ENCODE measurements at regions not wholly inside any gene's neighbourhood (a gene's known extent, or its start where the extent isn't known, plus 50 kb on each side); places are given as distances from the start of the nearest gene placed in this dataset.
A peak's percentile ranks its signal among the peaks of the same experiment; 100 is the strongest.
"Not testable (repeated sequence)": the region's sequence is repeated elsewhere in the genome, so short reads cannot be mapped to it uniquely, and the experiment has no call there.

DNA sequence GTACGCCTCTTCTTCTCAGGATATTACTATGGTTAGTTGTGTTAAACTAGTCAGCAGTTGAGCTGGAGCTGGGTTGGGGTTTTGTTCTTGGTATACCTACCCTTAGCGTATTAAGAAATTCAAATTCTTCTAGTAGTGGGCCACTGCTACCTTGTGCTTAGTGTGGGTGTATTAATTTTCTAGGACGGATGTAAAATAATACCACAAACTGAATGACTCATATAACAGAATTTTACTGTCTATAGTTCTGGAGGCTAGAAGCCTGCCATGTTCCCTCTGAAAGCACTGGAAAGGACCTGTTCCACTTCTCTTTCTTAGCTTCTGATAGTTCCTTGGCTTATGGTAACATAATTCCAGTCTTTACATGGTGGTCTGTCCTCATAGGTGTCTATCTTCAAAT lies 1274.7 kb downstream of the ADGRL3 start:
- DNase-seq = no peak
- ATAC-seq = no peak
- intact Hi-C loops (cut with micrococcal nuclease) = no loop called here

DNA sequence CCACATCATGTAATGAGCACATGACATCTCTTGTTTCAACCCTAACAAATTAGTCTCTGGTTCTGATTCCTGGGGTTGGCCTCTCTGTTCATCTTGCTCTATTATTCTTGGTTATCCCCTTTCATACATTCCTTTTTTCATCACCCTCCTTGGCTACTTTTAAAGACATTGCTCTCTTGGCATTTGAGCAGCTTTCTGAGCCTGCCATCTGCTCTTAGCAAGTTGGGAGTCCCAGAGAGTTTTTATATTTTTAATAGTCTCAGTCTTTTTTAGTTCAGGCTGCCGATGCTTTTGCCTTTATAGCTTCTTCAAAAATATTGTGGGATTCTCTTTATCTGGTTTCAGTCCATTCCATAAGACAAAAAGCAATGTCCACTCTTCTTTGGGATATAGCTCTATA lies 1270.9 kb downstream of the ADGRL3 start:
- intact Hi-C loops (cut with micrococcal nuclease) = no loop called here
- no peak for DNase-seq
- no peak for ATAC-seq

- DNase-seq (no peak), ATAC-seq (no peak)
- intact Hi-C loops (cut with micrococcal nuclease) = no loop called here
These were observed 1270.4 kb downstream of the ADGRL3 start for GRCh38 chr4:62470421-62470983.

GRCh38 chr4:62470020-62470419 lies 1269.9 kb downstream of the ADGRL3 start:
- no peak for DNase-seq
- no peak for ATAC-seq
- intact Hi-C loops (cut with micrococcal nuclease) = no loop called here

DNA sequence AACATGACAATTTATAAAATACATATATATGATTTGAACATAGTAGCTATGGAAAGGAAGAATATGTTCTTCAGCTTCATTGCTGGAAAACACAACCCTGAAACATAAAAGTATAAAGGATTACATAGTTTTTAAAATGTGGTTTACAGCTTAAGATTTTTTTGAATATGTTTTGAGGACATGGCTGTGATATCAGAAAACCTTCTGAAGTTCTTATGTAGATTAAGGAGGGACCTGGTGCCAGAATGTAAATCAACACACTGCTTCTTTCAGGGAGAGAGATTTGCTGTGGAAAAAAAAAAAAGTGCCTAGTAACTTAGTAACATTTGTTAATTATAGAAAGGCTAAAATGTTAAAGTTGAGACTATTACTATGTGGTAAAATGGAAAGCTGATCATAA lies 1261.8 kb downstream of the ADGRL3 start:
- DNase-seq (no peak), ATAC-seq (no peak)
- intact Hi-C loops (cut with micrococcal nuclease) = no loop called here

GRCh38 chr4:62460329-62460728 lies 1260.2 kb downstream of the ADGRL3 start:
- intact Hi-C loops (cut with micrococcal nuclease) = no loop called here
- DNase-seq (no peak), ATAC-seq (no peak)

DNA sequence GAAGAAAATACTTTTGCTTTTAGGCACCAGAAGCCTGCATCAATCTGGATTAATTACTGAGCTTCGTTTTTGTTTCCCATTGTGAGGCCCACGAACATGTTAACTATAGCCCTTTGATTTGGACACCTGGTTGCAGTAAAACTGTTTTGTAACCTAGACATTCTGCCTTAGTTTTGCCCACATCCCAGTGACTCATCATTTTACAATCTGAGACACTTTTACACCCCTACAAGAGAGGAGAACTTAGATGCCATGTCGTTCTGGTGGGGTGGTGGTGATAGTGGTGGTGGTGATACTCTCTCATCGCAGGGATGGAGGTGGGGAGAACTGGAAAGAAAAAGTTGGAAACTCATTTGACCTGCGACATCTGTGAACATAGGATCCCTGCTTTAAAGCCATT lies 1257.2 kb downstream of the ADGRL3 start:
- intact Hi-C loops (cut with micrococcal nuclease) = no loop called here
- no peak for ATAC-seq
- no peak for DNase-seq

DNA sequence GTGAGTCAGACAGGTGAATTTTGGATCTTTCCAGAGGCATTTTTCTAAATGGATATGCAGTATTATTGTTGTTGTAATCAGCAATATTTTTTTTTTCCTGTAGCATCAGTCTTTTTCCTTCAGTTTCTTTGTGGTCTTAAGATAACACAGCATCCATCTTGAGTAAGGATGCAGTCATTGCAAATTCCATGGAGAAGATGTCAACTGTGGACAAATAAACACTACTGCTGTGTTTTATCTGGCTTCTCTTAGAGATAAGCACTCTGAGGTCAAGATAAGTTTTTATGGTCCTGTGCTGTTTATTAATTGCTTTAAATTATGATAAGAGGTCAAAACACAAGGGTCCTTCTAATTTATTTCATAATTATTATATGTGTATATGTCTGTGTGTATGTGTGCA lies 1255.7 kb downstream of the ADGRL3 start:
- intact Hi-C loops (cut with micrococcal nuclease) = no loop called here
- DNase-seq (no peak), ATAC-seq (no peak)

DNA sequence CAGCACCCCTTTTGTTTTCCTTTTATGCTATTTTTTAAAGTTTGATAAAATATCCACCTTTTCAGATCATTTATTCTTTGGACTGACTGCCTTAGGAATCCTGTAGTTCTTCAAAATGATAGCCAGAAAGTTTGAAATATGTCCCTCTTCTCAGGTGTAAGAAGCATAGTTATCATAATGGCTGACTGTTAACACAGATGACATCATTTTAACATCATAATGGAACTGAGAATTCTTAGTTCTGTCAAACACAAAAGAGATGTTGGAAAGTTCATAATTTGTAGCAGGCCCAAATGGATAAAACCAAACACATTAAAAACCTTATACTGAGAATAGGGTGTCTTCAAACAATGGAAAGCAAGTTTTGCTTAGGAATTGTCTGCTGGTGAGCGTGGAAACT lies 1254.4 kb downstream of the ADGRL3 start:
- ATAC-seq = no peak

DNA sequence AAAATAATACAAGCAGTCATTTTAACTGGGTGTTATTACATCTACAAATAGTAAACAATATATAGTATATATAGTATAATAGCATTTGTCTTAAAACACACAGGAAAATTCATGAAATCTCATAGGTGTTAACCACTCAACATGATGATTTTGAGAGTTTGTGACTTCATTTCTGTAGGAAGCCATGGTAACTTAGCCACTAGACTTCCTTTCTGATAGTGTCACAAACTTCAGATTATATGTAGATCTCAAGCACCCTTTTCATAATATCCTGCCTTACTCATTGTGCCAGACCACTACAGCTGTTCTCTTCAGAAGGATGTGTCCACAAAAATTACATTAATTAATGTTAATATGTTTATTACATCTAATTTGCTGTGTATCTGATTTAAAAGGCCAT lies 1250.6 kb downstream of the ADGRL3 start:
- intact Hi-C loops (cut with micrococcal nuclease) = no loop called here
- DNase-seq (no peak), ATAC-seq (no peak)

More for the DNA sequence above, 1254.4 kb downstream of the ADGRL3 start:
- intact Hi-C loops (cut with micrococcal nuclease) = no loop called here
- no peak for DNase-seq

GRCh38 chr4:62449538-62449937 lies 1249.4 kb downstream of the ADGRL3 start:
- no peak for DNase-seq
- intact Hi-C loops (cut with micrococcal nuclease) = no loop called here
- ATAC-seq = no peak

DNA sequence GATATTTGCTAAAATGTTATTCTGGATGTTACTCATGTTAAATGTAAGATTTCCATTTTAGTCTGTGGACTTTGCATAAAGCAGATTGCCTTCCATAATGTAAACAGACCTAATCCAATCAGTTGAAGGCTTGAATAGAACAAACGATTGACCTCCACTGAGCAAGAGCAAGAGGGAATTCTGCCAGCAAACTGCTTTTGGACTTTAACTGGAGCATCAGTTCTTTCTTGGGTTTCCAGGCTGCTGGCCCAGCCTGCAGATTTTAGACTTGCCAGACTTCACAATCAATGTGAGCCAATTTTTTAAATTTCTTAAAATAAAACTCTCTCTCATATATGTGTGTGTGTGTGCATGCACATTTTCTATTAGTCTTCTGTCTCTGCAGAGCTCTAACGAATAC lies 1248.8 kb downstream of the ADGRL3 start:
- DNase-seq (no peak), ATAC-seq (no peak)
- intact Hi-C loops (cut with micrococcal nuclease) = no loop called here

GRCh38 chr4:62439051-62439450 lies 1238.9 kb downstream of the ADGRL3 start:
- DNase-seq (no peak), ATAC-seq (no peak)
- intact Hi-C loops (cut with micrococcal nuclease) = no loop called here

DNA sequence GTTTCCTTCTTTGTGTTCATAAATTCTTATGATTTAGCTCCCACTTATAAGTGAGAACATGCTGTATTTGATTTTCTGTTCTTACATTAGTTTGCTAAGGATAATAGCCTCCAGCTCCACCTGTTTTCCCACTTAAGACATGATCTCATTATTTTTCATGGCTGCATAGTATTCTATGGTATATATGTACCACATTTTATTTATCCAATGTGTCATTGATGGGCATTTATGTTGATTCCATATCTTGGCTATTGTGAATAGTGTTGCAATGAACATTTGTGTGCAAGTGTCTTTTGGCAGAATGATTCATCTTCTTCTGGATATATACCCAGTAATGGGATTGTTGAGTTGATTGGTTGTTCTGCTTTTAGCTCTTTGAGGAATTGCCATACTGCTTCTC lies 1234.8 kb downstream of the ADGRL3 start:
- ATAC-seq = no peak
- no peak for DNase-seq
- intact Hi-C loops (cut with micrococcal nuclease) = no loop called here

- DNase-seq; ATAC-seq; intact Hi-C loops (cut with micrococcal nuclease): not testable (repeated sequence)
These were observed 1231.5 kb downstream of the ADGRL3 start for GRCh38 chr4:62431513-62432231.

- ATAC-seq = no peak
- intact Hi-C loops (cut with micrococcal nuclease) = no loop called here
- DNase-seq = no peak
These were observed 1229.2 kb downstream of the ADGRL3 start for GRCh38 chr4:62429297-62429696.

DNA sequence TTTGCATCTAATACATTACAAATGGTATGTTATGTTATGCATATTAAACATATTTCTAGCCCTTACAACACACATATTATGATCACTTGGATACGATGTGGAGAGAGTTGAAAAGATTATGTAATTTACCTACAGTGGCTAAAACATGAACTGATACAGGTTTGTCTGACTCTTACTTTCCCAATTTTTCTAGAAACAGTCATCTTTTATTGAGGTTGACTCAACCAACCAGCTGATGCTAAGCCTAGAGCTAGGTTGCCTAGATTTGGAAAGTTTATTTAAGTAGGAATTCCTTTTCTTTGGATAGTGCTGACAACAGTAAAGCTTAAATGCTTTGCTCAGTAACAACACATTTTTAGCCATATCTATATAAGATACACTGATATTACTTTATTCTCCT lies 1215.1 kb downstream of the ADGRL3 start:
- intact Hi-C loops (cut with micrococcal nuclease) = no loop called here
- ATAC-seq = no peak
- no peak for DNase-seq

DNA sequence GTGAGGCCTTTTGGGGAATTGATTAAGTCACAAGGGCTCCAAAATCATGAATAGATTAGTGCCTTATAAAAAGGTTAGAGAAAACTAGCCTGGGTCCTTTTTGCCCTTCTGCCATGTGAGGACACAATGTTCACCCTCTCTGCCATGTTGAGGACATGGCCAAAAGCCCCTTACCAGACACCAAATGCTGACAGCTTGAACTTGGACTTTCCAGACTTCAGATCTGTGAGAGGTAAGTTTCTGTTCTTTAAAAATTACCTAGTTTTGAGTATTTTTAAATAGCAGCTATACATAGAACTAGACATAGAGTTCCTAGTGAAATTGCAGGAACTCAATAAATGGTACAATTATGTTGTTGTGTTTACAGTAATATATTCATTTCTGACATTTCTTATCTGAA lies 1214.4 kb downstream of the ADGRL3 start:
- no peak for DNase-seq

DNA sequence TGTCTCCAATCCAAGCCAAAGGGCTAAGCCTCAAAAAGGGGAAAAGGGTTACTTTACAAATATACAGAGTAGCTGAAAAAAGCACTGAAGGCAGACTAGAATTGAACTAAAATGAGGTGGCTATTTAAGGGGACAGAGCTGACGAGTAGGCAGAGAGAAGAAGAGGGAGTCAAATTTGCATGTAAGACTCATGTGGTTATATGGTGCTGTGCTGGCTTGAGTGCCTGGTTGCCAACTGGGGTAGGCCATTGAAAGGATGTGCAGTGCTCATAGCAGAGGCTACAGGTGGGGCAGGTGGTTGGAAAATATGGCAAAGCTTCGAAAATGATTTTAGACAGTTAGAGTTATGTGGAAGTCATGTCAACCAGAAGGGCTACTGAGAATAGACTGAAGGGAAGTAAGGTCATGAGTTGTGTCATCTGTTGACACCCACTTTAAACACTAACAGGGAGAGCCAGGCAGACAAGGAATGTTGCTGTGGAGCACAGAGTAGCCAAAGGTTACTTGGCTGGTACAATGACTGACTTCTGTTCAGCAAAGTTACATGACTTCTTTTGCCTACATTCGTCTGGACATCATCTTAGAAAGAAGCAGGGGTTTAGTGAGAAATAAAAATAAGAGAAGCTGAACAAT lies 1210.4 kb downstream of the ADGRL3 start:
- peak; percentile 100 for ATAC-seq
- intact Hi-C loops (cut with micrococcal nuclease) = no loop called here
- DNase-seq = no peak

More for the DNA sequence above, 1214.4 kb downstream of the ADGRL3 start:
- intact Hi-C loops (cut with micrococcal nuclease) = no loop called here
- ATAC-seq = no peak

- ATAC-seq = no peak
- no peak for DNase-seq
- intact Hi-C loops (cut with micrococcal nuclease) = no loop called here
These were observed 1208.3 kb downstream of the ADGRL3 start for GRCh38 chr4:62408454-62408853.

GRCh38 chr4:62407534-62407933 lies 1207.4 kb downstream of the ADGRL3 start:
- no peak for ATAC-seq
- intact Hi-C loops (cut with micrococcal nuclease) = no loop called here
- DNase-seq = no peak

Data from left ventricle myocardium superior (tissue), 1 donor.